ENCODE measurements at regions not wholly inside any gene's neighbourhood (a gene's known extent, or its start where the extent isn't known, plus 50 kb on each side); places are given as distances from the start of the nearest gene placed in this dataset.

GRCh38 chr14:35229792-35230089 is 62.4 kb upstream of the PSMA6 start:
- no peak overlapping the region for H3K9ac ChIP-seq (ENCODE audit: low read length)
- H3K4me3 ChIP-seq (ENCODE audit: low read length), result no peak overlapping the region
- intact Hi-C loops (cut with micrococcal nuclease), result loop anchor here (1.0 to 10.0 kb wide), 4 partner anchors 21 to 455 kb away; partner anchors contain the start of gene PSMA6
- no peaks in the 10 kb centered on the region for H3K9me3 ChIP-seq (ENCODE audit: low read length)
- BruUV-seq (replicated peaks), result no TSS peak
- no peaks in the 10 kb centered on the region for H3K4me1 ChIP-seq (ENCODE audit: insufficient read depth, low read length)
- no peaks in the 10 kb centered on the region for H3K36me3 ChIP-seq (ENCODE audit: low read depth, low read length)
- H3K79me2 ChIP-seq (ENCODE audit: low read length), result no peaks in the 10 kb centered on the region
- ChIA-PET POLR2A (ENCODE audit: unreplicated experiment) (interaction anchor here (0.6 to 1.0 kb wide), 4 partner anchors 32 to 786 kb away, joined by 3 to 6 read pairs (median 4); no protein-coding TSS in a partner anchor), CTCF (interaction anchor here (0.5 to 1.5 kb wide), 11 partner anchors 15 to 364 kb away, joined by 3 to 9 read pairs (median 3); no protein-coding TSS in a partner anchor)
- no peaks in the 10 kb centered on the region for H3K27me3 ChIP-seq (ENCODE audit: low read length)
- no peaks in the 10 kb centered on the region for H3F3A ChIP-seq (ENCODE audit: low read length, unreplicated experiment)
- ATAC-seq (peak; percentile 8; the same call in 1 of the 2 replicates), DNase-seq (no peak)
- no peaks in the 10 kb centered on the region for H4K20me1 ChIP-seq (ENCODE audit: low read length)
- TF ChIP-seq EZH2 (IDR thresholded peaks at IDR 0.05; ENCODE audit: low read length, unreplicated experiment) (no peak), CTCF (conservative IDR thresholded peaks at IDR 0.05; ENCODE audit: low read depth, low read length) (0 out of 2 replicates have a peak, but pooled peaks have one; percentile 2), EZH2phosphoT487 (IDR thresholded peaks at IDR 0.05; ENCODE audit: borderline replicate concordance, low read length) (no peak)
- H3K4me2 ChIP-seq (ENCODE audit: low read length), result no peak overlapping the region
- no peaks in the 10 kb centered on the region for H3K9me2 ChIP-seq (replicated peaks; ENCODE audit: low read length)
- H3K27ac ChIP-seq (ENCODE audit: low read length), result no peak overlapping the region
- no peak overlapping the region for H2AFZ ChIP-seq (ENCODE audit: low read length)

- H3K4me2 ChIP-seq (ENCODE audit: low read length), result no peak overlapping the region
- no peak overlapping the region for H2AFZ ChIP-seq (ENCODE audit: low read length)
- no peak overlapping the region for H3K9ac ChIP-seq (ENCODE audit: low read length)
- no peaks in the 10 kb centered on the region for H4K20me1 ChIP-seq (ENCODE audit: low read length)
- DNase-seq, result no peak
- no peaks in the 10 kb centered on the region for H3K36me3 ChIP-seq (ENCODE audit: low read depth, low read length)
- H3K27ac ChIP-seq (ENCODE audit: low read length), result no peak overlapping the region
- H3K4me1 ChIP-seq (ENCODE audit: insufficient read depth, low read length), result no peaks in the 10 kb centered on the region
- ChIA-PET POLR2A (ENCODE audit: unreplicated experiment) (no interaction called here), CTCF (no interaction called here)
- H3K4me3 ChIP-seq (ENCODE audit: low read length), result no peak overlapping the region
- no peaks in the 10 kb centered on the region for H3K79me2 ChIP-seq (ENCODE audit: low read length)
- intact Hi-C loops (cut with micrococcal nuclease), result no loop called here
- H3K9me2 ChIP-seq (replicated peaks; ENCODE audit: low read length), result no peaks in the 10 kb centered on the region
- TF ChIP-seq EZH2phosphoT487 (IDR thresholded peaks at IDR 0.05; ENCODE audit: borderline replicate concordance, low read length), result no peak
- H3K9me3 ChIP-seq (ENCODE audit: low read length), result no peaks in the 10 kb centered on the region
- ATAC-seq, result no peak
- H3F3A ChIP-seq (ENCODE audit: low read length, unreplicated experiment), result no peaks in the 10 kb centered on the region
- BruUV-seq (replicated peaks), result no TSS peak
- H3K27me3 ChIP-seq (ENCODE audit: low read length), result no peaks in the 10 kb centered on the region
Measured at GRCh38 chr14:35231207-35231760, 60.9 kb upstream of the PSMA6 start.

GRCh38 chr14:35234012-35234805 is 58.0 kb upstream of the PSMA6 start:
- CTCF ChIA-PET, result no interaction called here
- Histone ChIP-seq H3K4me1 (ENCODE audit: insufficient read depth, low read length) (no peaks in the 10 kb centered on the region), H3K4me2 (ENCODE audit: low read length) (no peak overlapping the region), H3K27ac (ENCODE audit: low read length) (no peak overlapping the region), H3K79me2 (ENCODE audit: low read length) (no peaks in the 10 kb centered on the region), H3K27me3 (ENCODE audit: low read length) (no peaks in the 10 kb centered on the region), H3K4me3 (ENCODE audit: low read length) (no peak overlapping the region), H3K36me3 (ENCODE audit: low read depth, low read length) (no peaks in the 10 kb centered on the region), H3K9ac (ENCODE audit: low read length) (no peak overlapping the region), H3K9me3 (ENCODE audit: low read length) (no peaks in the 10 kb centered on the region), H4K20me1 (ENCODE audit: low read length) (no peaks in the 10 kb centered on the region), H3F3A (ENCODE audit: low read length, unreplicated experiment) (no peaks in the 10 kb centered on the region), H2AFZ (ENCODE audit: low read length) (no peak overlapping the region), H3K9me2 (replicated peaks; ENCODE audit: low read length) (no peaks in the 10 kb centered on the region)
- DNase-seq, result no peak
- no peak for TF ChIP-seq EZH2 (IDR thresholded peaks at IDR 0.05; ENCODE audit: low read length, unreplicated experiment)
- TF ChIP-seq CTCF (conservative IDR thresholded peaks at IDR 0.05; ENCODE audit: low read depth, low read length), result no peak
- TF ChIP-seq EZH2phosphoT487 (IDR thresholded peaks at IDR 0.05; ENCODE audit: borderline replicate concordance, low read length), result no peak
- intact Hi-C loops (cut with micrococcal nuclease), result no loop called here
- no TSS peak for BruUV-seq (replicated peaks)
- no peak for ATAC-seq
- POLR2A ChIA-PET (ENCODE audit: unreplicated experiment), result no interaction called here

Data from PC-3 (cell line).